Left renal cortex interstitium (tissue), 4 donors: ENCODE measurements at regions not wholly inside any gene's neighbourhood (a gene's known extent, or its start where the extent isn't known, plus 50 kb on each side); places are given as distances from the start of the nearest gene placed in this dataset.
"Not testable (repeated sequence)": the region's sequence is repeated elsewhere in the genome, so short reads cannot be mapped to it uniquely, and the experiment has no call there.

Experiments used
- DNase-seq, 4 donors: peaks; one replicate each; pipeline ENCODE4 v3.0.0-alpha.2; 2013; ENCODE audit warnings: low read depth in 4 of 4, low spot score in 2 of 4, missing footprints in 1 of 4

DNA sequence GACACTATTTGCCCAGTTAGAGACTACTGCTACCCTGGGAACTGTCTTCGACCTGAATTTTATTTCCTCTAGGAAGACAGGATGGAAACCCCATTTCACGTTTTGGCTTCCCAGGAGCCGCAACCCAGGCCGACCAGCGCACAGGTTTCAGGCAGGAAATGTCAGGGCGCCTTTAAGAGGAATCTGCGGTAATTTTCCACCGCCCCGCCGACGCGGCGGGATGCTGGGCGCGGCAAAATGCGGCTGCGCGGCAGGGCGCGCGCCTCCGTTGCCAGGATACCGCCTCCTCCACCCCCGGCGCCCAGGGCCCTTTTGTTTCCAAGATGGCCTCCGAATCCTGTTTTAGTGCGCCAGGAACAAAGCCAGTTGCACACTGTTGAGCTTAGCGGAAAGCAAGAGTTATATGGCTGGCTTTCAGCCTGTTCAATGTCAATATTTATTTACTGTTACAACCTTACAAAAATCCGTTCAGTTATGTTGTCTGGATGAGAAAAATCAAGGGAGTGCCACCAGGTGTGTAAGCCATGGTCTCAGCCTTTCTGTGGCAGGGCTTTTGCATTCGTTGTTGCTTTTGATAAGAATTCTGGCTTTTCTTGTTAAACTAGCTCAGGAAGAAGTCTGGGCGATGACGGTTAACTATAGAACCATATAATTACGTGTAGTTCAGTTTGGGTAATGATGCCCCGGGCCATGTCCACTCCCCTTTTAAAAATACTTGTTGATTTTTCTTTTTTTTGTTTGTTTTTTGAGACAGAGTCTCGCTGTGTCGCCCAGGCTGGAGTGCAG lies 79.7 kb upstream of the CHD2 start:
- peak in 2 of 4 donors; percentile 89 to 91 for DNase-seq

DNA sequence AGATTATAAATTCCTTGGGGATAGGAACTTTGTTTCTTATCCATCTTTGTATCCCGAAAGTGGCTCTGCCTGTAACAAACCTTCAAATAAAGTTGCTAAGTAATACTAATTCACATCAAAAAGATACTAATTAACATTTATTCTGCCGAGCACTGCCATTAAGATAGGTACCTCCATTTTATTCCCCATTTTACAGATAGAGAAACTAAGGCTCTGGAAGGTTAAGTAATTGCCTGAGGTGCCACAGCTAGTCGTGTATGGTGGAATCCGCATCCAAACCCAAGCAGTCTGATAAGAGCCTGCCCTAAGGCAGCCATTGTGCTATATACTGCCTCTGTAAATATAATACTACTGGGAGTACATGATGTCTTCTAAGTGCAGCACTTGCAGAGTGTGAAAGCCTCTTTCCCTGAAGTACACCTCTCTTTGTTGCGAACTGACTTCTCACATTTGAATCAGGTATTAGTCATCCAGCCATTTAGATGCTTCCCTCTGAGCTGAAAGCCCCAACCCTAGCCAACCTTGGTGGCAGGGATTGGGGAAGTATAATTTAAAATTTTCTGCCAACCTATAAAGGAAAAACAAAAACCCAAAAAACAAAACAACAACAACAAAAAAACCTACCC lies 78.5 kb upstream of the CHD2 start:
- DNase-seq: no peak

DNA sequence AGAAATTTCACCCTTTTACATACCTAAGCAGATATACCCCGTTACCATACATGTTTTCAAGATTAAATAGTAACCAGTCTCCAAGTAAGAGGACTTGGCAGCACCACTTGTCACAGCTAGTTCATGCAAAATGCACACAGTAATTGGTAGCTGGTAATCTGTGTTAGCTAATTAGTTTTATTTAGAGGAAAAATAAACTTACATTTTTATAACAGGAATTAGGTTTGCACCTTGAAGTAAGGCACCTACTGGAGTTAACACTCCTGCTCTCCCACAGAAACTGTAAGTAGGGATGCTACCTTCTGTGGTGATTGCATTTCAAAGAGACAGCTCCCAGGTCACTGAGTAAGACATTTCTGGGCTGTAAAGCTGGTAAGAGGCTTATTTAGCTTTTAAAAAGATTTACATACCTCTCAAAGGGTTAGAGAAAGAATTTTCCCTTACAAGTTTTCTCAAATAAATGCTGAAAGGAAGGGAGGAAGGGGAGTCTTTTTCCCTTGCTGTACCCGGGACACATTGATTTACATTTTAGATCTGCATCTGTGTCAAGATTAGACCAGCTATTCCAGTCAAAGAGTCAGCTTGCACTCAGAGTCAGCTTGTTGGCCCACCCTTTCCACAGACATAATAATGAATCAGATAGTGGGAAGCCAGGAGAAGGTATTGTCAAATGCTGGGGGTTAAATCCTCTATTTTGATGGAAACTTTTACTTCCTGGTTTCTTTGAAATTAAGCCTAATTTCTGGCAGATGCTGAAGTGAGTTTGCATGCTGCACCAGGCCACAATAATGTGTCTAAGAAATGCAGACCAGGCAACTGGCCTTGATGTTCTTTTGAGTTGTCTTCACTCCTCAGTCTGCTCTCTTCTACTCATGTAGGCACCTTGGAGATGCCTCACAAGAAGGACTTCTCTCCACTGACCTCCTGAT lies 77.6 kb upstream of the CHD2 start:
- peak in 2 of 4 donors; percentile 55 to 66 for DNase-seq

DNA sequence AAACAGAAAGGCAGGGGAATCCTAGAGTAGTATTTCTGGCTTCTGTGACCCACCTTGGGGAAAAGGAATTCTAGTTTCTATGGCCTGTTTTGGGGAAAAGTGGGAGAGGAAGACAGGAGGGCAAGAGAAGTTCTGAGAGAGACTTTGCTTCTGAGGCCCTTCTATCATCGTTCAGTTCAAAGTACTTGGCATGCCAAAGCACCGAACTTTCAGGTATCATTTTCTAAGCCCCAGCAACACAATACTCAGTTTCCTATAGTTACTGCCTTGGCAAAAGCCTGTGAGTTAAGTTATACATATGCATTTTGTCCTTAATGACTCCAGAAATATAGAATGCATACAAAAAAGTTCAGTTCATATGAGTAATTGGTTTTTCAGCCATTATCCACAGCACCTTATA lies 74.1 kb upstream of the CHD2 start:
- DNase-seq: no peak

DNA sequence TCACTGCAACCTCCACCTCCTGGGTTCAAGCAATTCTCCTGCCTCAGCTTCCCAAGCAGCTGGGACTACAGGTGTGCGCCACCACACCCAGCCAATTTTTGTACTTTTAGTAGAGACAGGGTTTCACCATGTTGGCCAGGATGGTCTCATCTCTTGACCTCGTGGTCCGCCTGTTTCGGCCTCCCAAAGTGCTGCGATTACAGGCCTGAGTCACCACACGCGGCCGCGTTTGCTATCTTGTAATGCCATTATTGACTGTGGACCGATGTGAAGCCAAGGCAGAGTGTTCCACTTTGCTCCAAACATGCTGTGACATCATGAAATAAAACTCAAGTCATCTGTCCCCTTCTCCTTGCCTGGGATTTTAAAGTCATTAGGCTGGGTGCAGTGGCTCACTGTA lies 72.1 kb upstream of the CHD2 start:
- DNase-seq: not testable (repeated sequence)

DNA sequence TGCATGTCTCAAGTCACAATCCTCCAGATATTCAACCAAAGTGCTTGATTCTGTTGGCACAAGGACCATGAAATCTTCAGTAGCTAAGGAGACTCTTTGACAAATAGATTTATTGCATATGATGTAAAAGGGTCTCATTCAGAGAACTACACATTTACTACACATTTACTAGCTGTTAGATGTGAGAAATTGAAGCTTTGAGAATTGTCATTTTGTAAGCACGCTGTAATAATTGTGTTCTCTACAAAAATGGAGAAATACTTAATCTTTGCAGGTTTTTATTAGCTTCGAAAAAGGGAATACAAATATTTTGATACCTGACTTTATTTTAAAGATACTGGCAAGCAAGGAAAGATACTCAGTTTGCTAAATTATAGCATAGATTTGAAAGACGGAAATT lies 70.2 kb upstream of the CHD2 start:
- no peak for DNase-seq

DNA sequence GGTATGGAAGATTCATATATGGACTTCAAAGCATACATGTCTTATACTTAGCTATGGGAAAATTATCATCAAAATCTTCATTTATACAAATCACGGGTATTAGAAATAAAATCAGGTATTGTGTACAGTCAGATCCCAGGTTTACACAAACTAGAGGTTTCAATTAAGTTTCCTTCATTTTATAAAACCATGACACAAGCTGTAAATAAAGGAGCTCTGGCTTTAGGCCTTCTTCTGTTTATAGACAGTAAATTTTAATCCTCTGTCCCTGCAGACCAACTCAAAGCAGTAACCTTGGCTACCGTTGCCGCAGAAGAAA lies 68.8 kb upstream of the CHD2 start:
- no peak for DNase-seq

DNA sequence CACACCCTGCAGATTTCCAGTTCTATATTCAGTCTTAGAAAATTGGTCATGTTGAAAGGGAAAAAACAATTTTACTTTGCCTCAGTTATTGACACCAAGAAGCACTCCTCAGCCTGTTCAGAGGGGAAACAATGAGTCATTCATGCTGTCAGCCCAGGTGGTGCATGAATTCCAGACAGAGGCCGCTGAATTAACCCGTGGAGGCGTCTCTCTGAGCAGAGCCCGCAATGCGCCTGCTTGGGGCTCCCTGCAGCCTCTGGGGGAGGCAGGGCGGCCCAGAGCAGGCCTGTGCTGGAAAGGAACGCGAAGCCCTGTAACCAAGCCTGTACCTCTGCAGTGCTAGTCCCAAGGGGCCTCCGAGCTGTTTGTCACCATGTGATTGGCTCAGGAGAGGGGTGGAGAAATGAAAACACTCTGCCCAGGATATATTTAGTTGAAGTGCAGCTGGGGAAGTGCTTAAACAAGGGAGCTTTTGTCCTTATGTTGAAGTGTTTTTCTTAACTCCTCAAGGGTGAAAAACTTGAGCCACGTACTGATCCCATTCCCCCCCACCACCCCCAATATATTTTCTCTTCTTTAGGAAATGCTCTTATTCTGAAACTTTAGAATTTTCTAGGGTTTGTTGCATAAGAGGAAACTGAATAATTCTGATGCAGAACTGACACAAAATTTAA lies 68.3 kb upstream of the CHD2 start:
- peak in 2 of 4 donors; percentile 84 to 92 for DNase-seq

DNA sequence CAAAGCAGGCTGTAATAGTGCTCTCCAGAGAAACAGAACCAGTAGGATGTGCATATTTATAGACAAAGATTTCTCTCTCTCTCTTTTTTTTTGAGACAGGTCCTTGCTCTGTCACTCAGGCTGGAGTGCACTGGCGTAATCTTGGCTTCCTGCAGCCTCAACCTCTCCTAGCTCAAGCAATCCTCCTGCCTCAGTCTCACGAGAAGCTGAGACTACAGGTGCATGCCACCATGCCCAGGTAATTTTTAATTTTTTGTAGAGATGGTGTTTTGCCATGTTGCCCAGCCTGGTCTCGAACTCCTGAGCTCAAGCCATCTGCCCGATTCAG lies 67.1 kb upstream of the CHD2 start:
- no peak for DNase-seq

DNA sequence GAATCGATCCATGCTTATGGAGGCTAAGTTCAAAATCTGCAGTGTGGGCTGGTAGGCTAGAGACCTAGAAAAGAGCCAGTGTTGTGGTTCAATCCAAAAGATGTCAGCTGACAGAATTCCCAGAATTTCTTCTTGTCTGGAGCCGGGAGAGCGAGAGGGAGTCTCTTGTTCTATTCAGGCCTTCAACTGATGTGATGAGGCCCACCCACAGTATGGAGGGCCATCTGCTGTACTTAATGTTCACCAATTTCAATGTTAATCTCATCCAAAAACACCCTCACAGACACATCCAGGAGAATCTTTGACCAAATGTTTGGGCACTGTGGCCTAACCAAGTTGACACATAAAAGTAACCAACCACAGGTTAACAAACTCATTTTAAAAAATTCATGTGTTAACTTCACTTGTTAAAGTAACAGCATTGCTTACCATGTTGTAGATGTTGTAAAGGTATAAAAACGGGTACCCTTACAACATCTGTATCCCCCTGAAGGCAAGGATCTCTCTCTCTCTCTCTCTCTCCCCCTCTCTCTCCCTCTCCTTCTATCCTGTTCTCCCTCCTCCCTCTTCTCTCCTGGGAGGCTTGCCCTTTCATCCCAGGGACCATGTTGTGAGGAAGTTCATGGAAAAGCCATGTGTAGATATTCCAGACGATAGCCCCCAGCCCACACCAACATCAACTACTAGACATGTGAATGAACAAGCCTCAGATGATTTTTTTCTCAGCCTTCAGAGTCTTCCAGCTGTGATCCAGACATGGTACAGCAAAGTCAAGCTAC lies 66.4 kb upstream of the CHD2 start:
- DNase-seq: no peak

DNA sequence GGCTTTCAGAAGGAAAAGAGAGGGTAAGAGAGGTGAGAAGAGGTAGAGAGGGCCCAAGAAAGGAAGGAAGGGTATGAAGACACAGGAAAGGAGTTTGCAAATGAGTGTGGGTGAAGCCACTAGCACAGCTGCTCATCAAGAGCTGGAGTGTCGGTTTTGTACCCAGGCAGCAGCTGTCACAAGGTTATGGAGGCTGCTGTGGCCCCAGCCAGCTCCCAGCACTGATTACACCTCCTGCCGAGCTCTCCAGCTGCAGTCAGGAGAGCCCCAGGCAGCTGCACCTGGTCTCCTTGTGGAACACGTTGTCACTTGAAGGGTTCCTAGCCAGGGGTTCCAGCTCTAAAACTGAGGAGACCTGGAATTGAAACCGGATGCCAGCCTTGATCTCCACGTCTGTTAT lies 60.4 kb upstream of the CHD2 start:
- no peak for DNase-seq

DNA sequence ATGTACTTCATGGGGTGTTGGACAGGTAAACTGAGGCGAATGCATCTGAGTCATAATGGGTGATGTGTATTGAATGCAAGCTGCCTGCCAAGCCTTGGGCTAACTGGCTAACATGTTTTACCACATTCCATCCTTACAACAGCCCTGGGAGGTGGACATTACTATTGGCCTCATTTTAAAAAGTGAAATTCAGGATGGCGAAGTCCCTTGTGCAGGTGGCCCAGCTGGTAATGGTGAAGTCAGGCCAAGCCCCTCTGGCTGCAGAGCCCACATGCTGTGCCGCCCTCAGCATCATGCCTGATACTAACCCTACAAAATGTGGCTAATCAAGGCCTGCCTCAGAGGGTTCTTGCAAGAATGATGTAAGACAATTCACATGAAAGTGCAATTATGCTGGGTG lies 60.0 kb upstream of the CHD2 start:
- no peak for DNase-seq

DNA sequence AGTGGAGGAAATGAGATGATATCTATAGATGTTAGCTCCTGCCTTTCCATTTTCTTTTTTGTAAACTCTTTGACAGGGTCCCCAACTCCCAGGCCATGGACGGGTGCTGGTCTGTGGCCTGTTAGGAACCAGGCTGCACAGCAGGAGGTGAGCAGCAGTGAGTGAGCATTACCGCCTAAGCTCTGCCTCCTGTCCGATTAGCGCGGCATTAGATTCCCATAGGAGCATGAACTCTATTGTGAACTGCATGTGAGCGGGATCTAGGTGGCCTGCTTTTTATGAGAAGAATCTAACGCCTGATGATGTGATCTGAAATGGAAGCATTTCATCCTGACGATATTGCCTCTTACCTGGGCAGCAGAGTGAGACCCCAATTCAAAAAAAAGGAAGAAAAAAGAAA lies 56.8 kb upstream of the CHD2 start:
- DNase-seq: no peak

DNA sequence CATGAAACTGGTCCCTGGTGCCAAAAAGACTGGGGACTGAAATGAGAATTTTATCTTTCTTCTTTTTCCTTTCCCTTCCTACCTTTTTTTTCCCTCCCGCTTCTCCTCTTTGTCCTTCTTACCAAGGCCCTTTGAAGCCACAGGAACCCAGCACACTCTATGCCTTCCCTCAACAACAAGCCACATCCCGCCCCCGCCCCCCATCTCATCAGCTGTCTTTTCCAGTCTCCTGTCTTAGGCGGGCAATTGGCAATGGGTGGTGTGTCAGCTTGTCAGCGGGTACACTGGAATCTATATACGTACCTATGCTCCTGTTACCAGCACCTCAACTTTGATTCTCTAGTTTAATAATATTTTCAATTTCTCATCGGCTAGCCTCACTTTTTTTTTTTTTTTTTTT lies 56.3 kb upstream of the CHD2 start:
- DNase-seq: no peak

DNA sequence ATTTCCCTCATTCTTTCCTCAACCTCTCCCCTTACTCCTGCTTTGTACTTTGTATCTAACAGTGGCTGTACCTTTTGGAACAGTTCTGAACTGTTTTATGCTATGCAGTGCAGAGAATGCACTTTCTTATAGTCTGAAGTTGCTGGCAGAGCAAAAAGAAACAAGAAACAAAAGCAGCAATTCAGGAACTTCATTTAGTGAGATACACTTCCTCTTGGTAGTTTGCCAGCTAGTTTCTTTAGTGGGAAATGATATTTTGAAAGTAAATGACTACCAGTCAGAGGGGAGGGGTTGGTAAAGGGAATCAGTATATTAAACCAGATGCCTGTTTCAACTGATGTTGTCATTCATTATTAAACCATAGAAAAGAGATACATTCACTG lies 55.0 kb upstream of the CHD2 start:
- DNase-seq: no peak

DNA sequence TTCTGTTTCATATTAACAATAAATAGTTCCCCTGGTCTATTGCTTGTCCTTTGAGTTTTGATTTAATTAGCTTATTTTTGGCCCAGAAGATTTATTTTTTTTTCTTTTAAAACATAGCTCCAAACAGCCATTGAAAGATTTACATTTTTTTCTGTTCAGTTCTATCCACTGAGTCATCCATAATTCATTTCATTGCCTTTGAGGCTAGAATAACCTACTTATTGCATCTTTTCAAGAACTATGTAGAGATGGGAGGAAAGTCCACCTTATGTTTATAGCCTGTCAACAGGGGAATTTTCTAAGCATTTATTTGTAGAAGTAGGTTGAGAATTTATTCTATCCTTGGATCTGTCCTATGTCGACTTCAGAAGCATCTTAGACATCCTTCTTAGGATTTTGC lies 53.4 kb upstream of the CHD2 start:
- no peak for DNase-seq

DNA sequence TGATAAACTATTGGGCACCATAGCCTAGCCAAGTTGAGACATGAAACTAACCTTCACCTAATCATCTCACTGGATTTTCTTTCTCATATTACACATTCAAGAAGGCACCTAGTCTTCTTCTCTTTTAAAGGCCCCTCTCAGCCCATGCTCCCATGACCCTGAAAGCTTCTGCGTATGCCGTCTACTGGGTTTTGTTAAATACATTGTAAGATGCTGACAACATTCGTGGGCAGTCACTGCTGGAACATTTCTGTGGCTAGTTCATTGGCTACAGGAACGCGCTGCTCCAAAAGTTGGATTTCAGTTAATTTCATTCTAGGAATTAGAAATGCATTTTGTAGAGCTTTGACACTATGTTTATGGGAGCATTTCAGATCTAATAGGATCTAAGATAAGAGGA lies 52.3 kb upstream of the CHD2 start:
- DNase-seq: no peak

DNA sequence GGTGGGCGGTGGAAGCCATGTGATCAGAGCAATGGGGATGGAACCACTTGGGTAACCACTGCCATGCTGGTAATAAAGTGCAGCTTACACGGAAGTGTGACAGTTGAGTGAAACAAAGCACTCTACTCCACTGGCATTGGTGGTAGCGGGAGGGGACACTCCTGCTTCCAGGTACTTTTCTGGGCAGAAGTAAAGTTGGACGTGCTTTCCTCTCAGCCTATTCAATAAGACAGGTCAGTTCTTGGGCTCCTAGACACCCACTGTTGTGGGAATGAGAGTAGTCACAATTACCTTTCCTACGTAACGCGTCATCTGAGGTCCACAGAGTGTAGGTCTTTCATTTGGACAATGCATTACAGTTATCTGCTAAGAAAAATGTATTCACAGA lies 51.7 kb upstream of the CHD2 start:
- DNase-seq: no peak

DNA sequence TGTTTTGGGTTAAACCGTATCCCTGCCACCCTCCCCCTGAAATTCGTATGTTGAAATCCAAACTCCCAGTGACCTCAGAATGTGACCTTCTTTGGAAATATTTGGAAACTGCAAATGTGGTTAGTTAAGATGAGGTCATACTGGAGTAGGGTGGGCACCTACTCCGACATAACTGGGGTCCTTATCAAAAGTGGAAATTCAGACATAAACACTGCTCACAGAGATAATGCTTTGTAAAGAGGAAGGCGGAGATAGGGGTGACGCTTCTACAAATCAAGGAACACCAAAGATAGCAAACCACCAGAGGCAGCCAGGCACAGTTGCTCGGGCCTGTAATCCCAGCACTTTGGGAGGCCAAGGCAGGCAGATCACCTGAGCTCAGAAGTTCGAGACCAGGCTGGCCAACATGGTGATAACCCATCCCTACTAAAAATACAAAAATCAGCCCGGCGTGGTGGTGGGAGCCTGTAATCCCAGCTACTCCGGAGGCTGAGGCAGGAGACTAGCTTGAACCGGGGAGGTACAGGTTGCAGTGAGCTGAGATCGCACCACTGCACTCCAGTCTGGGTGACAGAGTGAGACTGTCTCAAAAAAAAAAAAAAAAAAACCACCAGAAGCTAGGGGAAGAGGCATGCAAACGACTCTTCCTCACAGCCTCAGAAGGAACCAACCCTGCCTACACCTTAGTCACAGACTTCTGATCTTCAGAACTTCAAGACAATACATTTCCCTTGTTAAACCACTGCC lies 51.1 kb upstream of the CHD2 start:
- DNase-seq: no peak

DNA sequence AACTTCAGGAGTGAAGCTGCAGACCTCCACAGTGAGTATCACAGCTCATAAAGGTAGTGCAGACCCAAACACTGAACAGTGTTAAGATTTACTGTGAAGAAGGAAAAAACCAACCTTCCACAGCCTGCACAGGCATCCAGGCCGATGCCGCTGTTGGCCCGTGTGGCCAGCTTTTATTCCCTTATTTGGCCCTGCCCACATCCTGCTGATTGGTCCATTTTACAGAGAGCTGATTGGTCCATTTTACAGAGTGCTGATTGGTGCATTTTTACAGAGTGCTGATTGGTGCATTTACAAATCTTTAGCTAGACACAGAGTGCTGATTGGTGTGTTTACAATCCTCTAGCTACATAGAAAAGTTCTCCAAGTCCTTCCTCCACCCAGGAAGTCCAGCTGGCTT lies 49.9 kb upstream of the CHD2 start:
- not testable (repeated sequence) for DNase-seq
